ENCODE measurements at regions not wholly inside any gene's neighbourhood (a gene's known extent, or its start where the extent isn't known, plus 50 kb on each side); places are given as distances from the start of the nearest gene placed in this dataset.
"Not testable (repeated sequence)": the region's sequence is repeated elsewhere in the genome, so short reads cannot be mapped to it uniquely, and the experiment has no call there.

- DNase-seq = no peak
Measured at GRCh38 chr22:48310289-48310688, 1517.4 kb downstream of the BRD1 start.

GRCh38 chr22:48309836-48310235 lies 1517.8 kb downstream of the BRD1 start:
- no peak for DNase-seq

- no peak for DNase-seq
Measured at GRCh38 chr22:48309115-48309705, 1518.5 kb downstream of the BRD1 start.

GRCh38 chr22:48307931-48308330 lies 1519.7 kb downstream of the BRD1 start:
- DNase-seq = no peak

- no peak for DNase-seq
Measured at GRCh38 chr22:48306785-48307510, 1520.7 kb downstream of the BRD1 start.

- no peak for DNase-seq
Measured at GRCh38 chr22:48306284-48306683, 1521.4 kb downstream of the BRD1 start.

GRCh38 chr22:48305726-48306235 lies 1521.9 kb downstream of the BRD1 start:
- no peak for DNase-seq

GRCh38 chr22:48303369-48303725 lies 1524.3 kb downstream of the BRD1 start:
- DNase-seq = no peak

GRCh38 chr22:48302657-48303368 lies 1524.9 kb downstream of the BRD1 start:
- no peak for DNase-seq

GRCh38 chr22:48301908-48302307 lies 1525.8 kb downstream of the BRD1 start:
- no peak for DNase-seq

GRCh38 chr22:48301421-48301820 lies 1526.3 kb downstream of the BRD1 start:
- DNase-seq = no peak

GRCh38 chr22:48300877-48301276 lies 1526.8 kb downstream of the BRD1 start:
- DNase-seq = no peak

- no peak for DNase-seq
Measured at GRCh38 chr22:48299801-48300200, 1527.9 kb downstream of the BRD1 start.

- no peak for DNase-seq
Measured at GRCh38 chr22:48299124-48299523, 1528.5 kb downstream of the BRD1 start.

- DNase-seq = no peak
Measured at GRCh38 chr22:48297296-48297695, 1530.4 kb downstream of the BRD1 start.

GRCh38 chr22:48289954-48290353 lies 1527.5 kb downstream of the TBC1D22A start:
- DNase-seq = not testable (repeated sequence)

GRCh38 chr22:48288376-48288940 lies 1526.0 kb downstream of the TBC1D22A start:
- DNase-seq = no peak

GRCh38 chr22:48287031-48287430 lies 1524.6 kb downstream of the TBC1D22A start:
- DNase-seq = no peak

- DNase-seq = no peak
Measured at GRCh38 chr22:48284671-48285070, 1522.2 kb downstream of the TBC1D22A start.

- no peak for DNase-seq
Measured at GRCh38 chr22:48282804-48283203, 1520.4 kb downstream of the TBC1D22A start.

- DNase-seq = no peak
Measured at GRCh38 chr22:48279461-48279756, 1517.0 kb downstream of the TBC1D22A start.

GRCh38 chr22:48278620-48279460 lies 1516.4 kb downstream of the TBC1D22A start:
- no peak for DNase-seq

Data from dermis blood vessel endothelial cell (primary cell).